HG03521 (cell line): ENCODE measurements at regions not wholly inside any gene's neighbourhood (a gene's known extent, or its start where the extent isn't known, plus 50 kb on each side); places are given as distances from the start of the nearest gene placed in this dataset.
"Not testable (repeated sequence)": the region's sequence is repeated elsewhere in the genome, so short reads cannot be mapped to it uniquely, and the experiment has no call there.

Experiments
- ATAC-seq: cut with Tn5 transposase; IDR thresholded peaks from one replicate; pipeline ENCODE4 v1.9.1; 2021; ENCODE audit warnings: mild to moderate bottlenecking, moderate library complexity; ENCODE audit not compliant: unreplicated experiment

DNA sequence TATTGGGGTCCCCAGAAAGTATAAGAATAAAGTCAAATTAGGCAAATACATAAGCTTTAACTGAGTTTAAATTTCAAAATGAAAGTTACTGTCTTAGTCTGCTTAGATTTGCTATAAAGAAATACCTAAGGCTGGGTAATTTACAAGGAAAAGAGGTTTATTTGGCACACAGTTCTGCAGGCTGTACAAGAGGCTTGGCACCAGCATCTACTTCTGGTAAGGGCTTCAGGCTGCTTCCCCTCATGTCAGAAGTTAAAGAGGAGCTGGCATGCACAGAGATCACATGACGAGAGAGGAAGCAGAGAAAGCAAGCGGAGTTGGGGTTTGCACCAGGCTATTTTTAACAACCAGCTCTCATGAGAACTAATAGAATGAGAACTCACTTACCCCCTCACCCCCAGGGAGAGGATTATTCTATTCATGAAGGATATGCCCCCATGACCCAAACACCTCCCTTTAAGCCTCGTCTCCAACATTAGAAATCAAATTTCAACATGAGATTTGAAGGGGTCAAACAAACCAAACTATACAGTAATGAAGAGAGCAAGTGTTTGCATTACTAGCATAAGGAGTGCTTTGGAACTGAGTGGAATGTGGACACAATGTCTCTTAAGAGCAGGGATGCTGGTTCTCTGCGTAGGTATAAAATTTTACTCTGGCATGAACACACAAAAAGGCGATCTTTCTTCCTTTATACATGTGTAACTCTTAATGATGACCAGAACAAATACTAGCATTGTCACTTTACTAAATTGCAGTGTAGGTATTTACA lies 292.8 kb upstream of the PMFBP1 start:
- no peak for ATAC-seq

GRCh38 chr16:72464052-72464451 lies 292.1 kb upstream of the PMFBP1 start:
- no peak for ATAC-seq

GRCh38 chr16:72458035-72458434 lies 286.1 kb upstream of the PMFBP1 start:
- ATAC-seq = no peak

DNA sequence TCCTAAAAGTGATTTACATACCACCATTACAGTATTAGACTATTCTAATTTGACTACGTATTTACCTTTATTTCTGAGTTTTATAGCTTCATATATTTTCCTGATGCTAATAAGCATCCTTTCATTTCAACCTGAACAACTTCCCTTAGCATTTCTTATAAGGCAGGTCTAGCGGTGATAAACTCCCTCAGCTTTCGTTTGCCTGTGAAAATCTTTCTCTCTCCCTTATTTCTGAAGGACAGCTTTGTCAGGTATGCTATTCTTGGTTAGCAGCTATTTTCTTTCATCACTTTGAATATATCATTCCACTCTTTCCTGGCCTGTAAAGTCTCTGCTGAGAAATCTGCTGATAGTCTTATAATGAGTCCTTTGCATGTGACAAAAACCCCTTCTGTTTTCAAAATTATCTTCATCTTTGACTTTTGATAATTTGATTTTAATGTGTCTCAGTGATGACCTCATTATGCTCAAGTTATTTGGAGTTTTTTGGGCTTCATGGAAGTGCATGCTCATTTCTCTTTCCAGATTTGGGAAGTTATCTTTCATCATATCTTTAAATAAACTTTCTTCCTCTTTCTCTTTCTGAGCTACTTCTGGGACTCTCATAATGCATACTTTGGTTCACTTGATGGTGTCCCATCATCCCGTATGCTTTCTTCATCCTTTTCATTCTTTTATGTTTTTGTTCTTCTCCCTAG lies 285.4 kb upstream of the PMFBP1 start:
- no peak for ATAC-seq

DNA sequence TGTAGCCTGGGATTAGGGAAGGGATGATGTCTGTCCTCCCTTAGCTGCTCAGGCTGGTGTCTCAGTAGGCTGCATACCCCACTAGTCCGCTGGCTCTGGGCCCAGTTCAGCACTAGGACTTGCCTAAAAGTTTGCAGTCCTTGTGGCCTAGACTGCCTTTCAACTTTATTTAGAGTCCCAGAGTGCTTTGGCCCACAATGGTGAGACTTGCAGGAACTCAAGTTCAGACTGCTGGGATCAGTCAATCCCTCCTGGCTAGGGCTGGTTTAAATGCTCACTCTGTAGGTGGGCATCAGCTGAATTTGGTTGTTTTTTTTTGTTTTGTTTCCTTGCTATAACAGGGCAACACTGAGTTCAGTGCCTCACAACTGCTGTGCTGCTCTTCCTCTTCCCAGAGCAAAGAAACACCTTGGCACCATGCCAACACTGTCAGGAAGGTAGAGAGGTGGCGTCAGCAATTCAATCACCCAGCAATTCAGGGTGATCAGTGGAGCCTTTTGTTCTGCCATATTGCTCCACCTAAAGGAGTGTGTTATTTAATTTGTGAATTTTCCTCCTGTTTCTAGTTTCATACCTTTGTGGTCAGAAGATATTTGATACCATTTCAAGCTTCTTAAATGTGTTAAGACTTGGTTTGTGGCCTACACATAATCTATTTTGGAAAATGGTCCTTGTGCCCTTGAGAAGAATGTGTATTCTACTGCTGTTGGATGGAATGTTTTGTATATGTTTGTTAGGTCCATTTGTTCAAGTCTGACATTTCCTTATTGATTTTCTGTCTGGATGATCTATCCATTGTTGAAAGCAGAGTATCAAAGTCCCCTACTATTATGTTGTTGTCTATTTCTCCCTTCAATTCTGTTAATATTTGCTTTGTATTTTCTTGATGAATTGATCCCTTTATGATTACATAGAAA lies 284.0 kb upstream of the PMFBP1 start:
- ATAC-seq = no peak

DNA sequence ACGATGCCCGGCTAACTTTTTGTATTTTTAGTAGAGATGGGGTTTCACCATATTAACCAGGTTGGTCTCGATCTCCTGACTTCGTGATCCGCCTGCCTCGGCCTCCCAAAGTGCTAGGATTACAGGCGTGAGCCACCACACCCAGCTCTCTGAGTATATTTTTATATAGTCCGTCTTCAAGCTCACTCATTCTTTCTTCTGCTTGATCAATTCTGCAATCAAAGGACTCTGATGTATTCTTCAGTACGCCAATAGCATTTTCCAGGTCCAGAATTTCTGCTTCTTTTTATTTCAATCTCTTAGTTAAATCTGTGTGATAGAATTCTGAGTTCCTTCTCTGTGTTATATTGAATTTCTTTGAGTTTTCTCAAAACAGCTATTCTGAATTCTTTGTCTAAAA lies 281.9 kb upstream of the PMFBP1 start:
- not testable (repeated sequence) for ATAC-seq

DNA sequence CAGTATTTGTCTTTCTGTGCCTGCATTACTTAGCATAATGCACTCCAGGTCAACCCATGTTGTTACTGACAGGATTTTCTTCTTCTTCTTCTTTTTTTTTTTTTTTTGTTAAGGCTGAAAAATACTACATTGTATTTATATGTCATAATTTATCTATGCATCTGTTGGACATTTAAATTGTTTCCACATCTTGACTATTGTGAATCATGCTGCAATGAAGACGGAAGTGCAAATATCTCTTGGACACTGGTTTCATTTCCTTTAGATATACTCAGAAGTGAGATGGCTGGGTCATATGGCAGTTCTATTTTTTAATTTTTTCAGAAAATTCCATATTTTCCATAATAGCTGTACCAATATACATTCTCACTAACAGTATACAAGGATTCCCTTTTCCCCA lies 272.7 kb upstream of the PMFBP1 start:
- no peak for ATAC-seq

GRCh38 chr16:72443809-72444208 lies 271.9 kb upstream of the PMFBP1 start:
- no peak for ATAC-seq

DNA sequence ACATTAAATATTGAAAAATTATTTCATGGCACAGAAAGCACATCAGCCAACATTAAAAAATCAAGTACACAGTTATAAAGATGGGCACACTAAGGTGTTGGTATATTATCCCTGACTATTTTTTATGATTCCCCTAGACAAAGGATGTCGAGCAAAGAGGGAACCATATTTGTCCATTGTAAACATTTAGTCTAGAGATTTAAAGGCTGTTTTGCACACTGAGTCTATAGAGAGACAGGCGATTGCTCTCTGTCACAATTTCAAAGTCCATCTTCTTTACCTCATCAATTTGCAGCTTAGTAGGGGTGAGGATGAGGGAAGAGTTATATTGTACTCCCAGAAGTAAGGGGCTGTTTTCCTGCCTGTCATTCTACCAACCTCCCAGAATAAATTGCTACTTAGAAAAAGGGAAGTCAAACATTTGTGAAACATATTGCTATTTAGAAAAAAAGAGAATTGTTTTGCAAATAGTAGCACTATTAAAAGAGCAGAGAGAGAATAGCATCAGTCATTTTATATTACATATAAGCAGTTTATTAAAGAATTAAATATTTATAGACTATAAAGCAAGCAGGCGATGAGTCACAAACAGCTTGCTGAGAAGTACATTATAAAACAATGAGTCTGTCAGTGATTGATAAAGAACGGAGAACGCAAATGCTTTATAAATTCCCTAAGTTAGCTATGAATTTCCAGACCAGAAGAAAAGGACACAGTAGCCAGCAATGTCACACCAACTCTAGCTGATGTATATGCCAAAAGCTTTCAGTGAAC lies 270.6 kb upstream of the PMFBP1 start:
- ATAC-seq = no peak

GRCh38 chr16:72437891-72438290 lies 265.9 kb upstream of the PMFBP1 start:
- ATAC-seq = no peak

- ATAC-seq = no peak
Measured at GRCh38 chr16:72434159-72434558, 262.2 kb upstream of the PMFBP1 start.

- no peak for ATAC-seq
Measured at GRCh38 chr16:72430121-72430520, 258.2 kb upstream of the PMFBP1 start.

GRCh38 chr16:72429671-72430081 lies 257.7 kb upstream of the PMFBP1 start:
- ATAC-seq = no peak

- no peak for ATAC-seq
Measured at GRCh38 chr16:72428681-72429376, 256.9 kb upstream of the PMFBP1 start.

DNA sequence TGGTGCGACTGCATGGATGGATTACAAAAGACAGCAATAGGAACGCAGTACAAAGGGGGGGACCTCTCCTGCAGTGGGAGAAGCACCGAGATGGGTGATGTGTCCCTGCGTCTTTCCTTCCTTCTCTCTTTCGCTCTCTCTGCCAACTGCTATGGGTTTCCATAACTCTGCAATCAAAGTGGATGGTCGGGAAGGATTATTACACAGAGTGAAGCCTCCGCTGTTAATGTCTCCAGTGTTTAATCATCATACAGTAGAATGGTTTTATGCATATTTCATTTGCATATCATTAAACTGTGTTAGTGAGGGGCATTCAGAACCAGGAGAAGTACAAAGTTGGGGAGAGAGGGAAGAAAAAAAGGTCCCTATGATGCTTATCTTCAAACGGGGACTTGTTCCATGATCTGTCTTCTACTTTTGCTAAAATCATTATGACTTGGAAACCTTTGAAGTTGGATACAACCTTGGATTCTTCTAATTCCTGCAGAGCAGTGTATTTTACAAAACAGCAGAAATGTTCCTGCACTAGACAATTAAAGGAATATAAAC lies 255.9 kb upstream of the PMFBP1 start:
- no peak for ATAC-seq

DNA sequence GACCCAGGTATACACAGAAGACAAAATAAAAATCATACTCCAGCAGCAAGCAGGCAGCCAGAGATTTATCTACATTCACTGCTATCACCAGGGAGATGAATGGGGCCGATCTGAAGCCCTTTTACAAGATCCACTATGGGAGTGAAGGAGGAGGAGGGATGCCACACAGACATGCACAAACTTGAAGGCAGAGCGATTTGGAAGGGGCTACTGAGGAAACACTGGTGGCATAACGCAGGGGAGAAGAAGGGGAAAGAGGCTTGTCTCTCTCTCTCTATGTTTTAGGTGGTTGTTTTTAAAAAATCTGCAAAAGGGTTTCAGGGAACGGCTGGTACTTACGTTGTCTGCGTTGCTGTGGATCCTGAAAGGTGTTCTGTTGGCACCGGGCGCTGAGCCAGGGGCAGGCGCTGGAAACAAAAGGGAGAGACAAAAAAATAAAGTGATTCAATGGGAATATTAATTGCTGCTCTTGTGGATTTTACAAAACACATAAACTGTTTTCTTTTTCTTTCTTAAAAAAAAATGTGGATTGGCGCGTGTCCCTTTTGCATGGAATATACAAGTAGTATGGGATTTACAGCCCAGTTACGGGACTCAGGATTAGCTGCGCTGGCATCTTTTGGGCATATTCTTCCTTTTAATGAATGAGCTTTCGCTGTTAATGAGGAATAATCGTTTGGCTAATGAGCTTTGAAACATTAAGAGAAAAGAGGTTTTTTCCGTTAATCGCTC lies 255.3 kb upstream of the PMFBP1 start:
- no peak for ATAC-seq

DNA sequence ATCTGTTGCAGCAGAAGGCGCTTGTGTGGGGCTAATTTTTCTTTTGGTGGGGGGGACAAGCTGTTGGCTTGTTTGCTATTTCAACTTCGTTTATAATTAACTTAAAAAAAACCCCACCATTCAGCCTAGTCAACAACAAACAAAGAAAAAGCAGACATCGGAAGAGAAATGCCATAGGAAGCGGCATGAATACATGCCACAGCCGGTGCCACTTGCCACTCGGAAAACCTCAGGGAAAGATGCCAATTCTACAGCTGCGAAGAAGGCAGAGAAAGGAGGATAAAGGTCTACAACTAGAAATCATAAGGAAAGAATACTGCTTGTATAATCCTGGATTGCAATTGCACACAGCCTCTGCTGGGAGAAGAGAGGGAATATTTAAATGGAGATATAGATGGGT lies 254.4 kb upstream of the PMFBP1 start:
- no peak for ATAC-seq

GRCh38 chr16:72425571-72426341 lies 253.8 kb upstream of the PMFBP1 start:
- ATAC-seq = no peak
